ENCODE measurements at regions not wholly inside any gene's neighbourhood (a gene's known extent, or its start where the extent isn't known, plus 50 kb on each side); places are given as distances from the start of the nearest gene placed in this dataset.

DNA sequence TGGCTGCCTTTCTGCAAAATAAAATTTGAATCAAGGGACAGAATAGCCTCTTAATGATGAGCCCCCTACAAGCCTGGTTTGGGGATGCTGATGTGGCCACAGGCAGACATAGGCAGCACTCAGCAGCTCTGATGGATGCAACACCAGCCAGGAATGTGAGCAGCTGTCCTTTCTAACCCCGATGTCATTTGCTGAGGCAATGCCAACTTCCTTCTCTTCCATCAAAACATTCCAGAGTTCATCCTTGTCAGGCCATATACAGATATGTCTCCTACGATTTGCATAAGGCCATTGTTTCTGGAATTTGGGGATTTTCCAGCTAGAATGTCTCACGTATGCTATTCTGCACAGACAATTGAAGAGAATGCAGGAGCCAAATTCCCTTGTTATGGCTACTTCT is 52.1 kb upstream of the MYOCD start:
- FAIRE-seq = no peak
- no peak for DNase-seq
- no peaks in the 10 kb centered on the region for H3K36me3 ChIP-seq (ENCODE audit: control insufficient read depth in 3 of 3, insufficient read depth in 2 of 3, low read depth in 1 of 3, low read length in 3 of 3)
- H3K27me3 ChIP-seq (ENCODE audit: control insufficient read depth in 3 of 3, insufficient read depth in 3 of 3, low read length in 3 of 3) = peaks cover 0 to 2% (median 0%) of the 10 kb centered on the region in 3 donors
- H3K4me3 ChIP-seq (ENCODE audit: low read depth in 1 of 3, low read length in 3 of 3) = no peak overlapping the region
- H3K9me3 ChIP-seq (ENCODE audit: control insufficient read depth in 2 of 2, insufficient read depth in 1 of 2, low read depth in 1 of 2, low read length in 1 of 2) = no peaks in the 10 kb centered on the region
- no peak overlapping the region for H3K27ac ChIP-seq (ENCODE audit: low read depth in 1 of 3, low read length in 2 of 3)
- H3K4me1 ChIP-seq (ENCODE audit: control insufficient read depth in 3 of 3, insufficient read depth in 2 of 3, low read depth in 1 of 3, low read length in 2 of 3) = no peaks in the 10 kb centered on the region
- WGBS, 3 donors = 18 to 38% (median 28%) methylated on average over 3 of the region's 3 CpGs
